ENCODE measurements at regions not wholly inside any gene's neighbourhood (a gene's known extent, or its start where the extent isn't known, plus 50 kb on each side); places are given as distances from the start of the nearest gene placed in this dataset.
A peak's percentile ranks its signal among the peaks of the same experiment; 100 is the strongest.
"Not testable (repeated sequence)": the region's sequence is repeated elsewhere in the genome, so short reads cannot be mapped to it uniquely, and the experiment has no call there.

DNA sequence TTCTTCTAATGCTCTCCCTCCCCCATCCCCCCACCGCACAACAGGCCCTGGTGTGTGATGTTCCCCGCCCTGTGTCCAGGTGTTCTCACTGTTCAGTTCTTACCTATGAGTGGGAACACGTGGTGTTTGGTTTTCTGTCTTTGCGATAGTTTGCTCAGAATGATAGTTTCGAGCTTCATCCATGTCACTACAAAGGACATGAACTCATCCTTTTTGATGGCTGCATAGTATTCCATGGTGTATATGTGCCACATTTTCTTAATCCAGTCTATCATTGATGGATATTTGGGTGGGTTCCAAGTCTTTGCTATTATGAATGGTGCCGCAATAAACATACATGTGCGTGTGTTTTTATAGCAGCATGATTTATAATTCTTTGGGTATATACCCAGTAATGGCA is 1005.5 kb upstream of the CDH10 start:
- ATAC-seq; H3K27me3 ChIP-seq (ENCODE audit: control insufficient read depth, insufficient read depth); H3K4me3 ChIP-seq (ENCODE audit: low read length); intact Hi-C loops (cut with DNase I); H3K9me3 ChIP-seq (ENCODE audit: control insufficient read depth, low read length); H3K27ac ChIP-seq (ENCODE audit: low read length); H3K4me1 ChIP-seq (ENCODE audit: control insufficient read depth, insufficient read depth, low read length); DNase-seq: not testable (repeated sequence)
- 89% methylated on average over 7 of the region's 7 CpGs for WGBS

DNA sequence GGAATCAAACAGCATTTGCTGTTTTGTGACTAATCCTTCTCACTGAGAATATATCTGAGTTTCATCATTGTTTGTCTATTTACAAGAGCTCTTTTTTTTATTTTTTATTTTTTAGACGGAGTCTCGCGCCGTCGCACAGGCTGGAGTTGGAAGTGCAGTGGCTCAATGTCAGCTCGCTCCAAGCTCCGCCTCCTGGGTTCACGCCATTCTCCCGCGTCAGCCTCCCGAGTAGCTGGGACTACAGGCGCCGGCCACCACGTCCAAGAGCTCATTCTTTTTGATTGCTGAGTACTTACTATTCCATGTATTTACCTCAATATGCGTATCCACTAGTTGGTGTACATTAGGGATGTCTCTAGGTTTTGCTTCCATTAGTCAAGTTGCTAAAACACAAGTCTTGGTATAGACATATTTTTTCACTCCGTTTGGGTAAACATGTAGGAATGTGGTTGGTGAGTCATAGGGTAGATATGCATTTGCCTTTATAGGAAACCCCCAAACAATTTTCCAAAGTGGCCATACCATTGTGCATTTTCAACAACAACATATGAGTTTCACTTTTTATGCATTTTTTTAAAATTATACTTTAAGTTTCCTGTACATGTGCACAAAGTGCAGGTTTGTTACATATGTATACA is 1005.0 kb upstream of the CDH10 start:
- no peaks in the 10 kb centered on the region for H3K27me3 ChIP-seq (ENCODE audit: control insufficient read depth, insufficient read depth)
- no peaks in the 10 kb centered on the region for H3K9me3 ChIP-seq (ENCODE audit: control insufficient read depth, low read length)
- no peaks in the 10 kb centered on the region for H3K4me1 ChIP-seq (ENCODE audit: control insufficient read depth, insufficient read depth, low read length)
- intact Hi-C loops (cut with DNase I): no loop called here
- H3K27ac ChIP-seq (ENCODE audit: low read length): no peak overlapping the region
- DNase-seq: no peak
- H3K4me3 ChIP-seq (ENCODE audit: low read length): no peak overlapping the region
- 96% methylated on average over 16 of the region's 16 CpGs for WGBS
- no peak for ATAC-seq

DNA sequence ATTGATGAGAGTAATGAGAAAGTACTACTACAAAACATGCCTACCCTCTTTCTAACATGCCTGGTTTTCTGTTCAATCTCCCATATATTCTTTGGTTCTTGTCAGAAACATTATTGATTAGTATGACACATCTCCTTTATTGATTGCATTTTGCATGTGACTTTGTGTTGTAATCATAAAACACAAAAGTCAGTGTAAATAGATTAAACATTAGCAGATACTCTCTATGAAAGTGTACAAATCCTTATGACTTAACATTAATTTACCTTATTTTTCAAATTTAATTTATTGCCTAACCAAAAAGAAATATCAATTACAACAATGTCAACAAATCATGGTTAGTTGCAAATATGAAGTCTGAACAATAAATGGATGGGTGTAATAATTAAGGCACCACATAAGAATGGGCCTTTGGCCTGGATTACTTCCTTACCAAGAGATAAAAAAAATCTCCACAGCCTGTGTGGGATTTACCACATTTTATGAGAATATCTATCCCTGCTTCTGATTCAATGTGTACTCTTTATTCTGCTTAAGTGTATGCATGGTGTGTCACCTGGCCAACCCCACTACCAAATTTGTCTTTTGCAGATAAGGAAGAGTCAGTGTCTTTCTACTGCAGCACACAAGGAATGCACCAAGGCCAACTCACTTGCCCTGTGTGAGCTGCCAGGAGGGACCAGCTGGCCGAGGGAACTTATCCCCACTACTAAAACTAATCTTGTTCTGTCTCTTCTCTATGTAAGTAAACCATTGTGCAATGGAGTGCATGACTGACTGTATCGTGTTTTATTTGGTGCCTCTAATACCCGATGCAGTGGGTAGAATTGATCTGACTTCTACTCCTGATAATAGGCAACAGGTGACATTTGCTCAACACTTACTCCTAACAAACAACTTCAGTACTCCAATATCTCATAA is 1001.9 kb upstream of the CDH10 start:
- H3K27me3 ChIP-seq (ENCODE audit: control insufficient read depth, insufficient read depth): no peaks in the 10 kb centered on the region
- DNase-seq: peak in 1 of 3 donors; percentile 9
- H3K9me3 ChIP-seq (ENCODE audit: control insufficient read depth, low read length): no peaks in the 10 kb centered on the region
- no peak overlapping the region for H3K4me3 ChIP-seq (ENCODE audit: low read length)
- ATAC-seq: no peak
- 77% methylated on average over 3 of the region's 3 CpGs for WGBS
- intact Hi-C loops (cut with DNase I): no loop called here
- no peak overlapping the region for H3K27ac ChIP-seq (ENCODE audit: low read length)
- no peaks in the 10 kb centered on the region for H3K4me1 ChIP-seq (ENCODE audit: control insufficient read depth, insufficient read depth, low read length)

DNA sequence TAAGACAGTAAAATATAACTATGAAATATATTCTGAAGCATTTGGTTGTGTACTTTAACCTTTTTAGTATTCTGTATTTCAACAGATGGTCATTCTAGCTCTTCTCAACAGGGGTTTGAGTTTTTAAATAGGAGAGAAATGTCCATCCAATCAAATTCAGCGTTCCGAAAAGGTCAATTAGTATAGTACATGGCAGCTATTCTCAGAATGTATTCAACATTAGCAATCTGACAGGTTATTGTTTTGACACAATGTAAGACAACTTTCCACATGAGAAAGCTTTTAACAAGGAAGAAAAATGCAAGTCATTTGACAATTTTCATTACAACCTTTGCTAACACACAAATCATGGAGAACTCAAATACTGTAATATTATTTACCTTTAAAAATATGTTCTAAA is 996.3 kb upstream of the CDH10 start:
- Histone ChIP-seq H3K9me3 (ENCODE audit: control insufficient read depth, low read length) (peaks cover 1% of the 10 kb centered on the region), H3K4me3 (ENCODE audit: low read length) (no peak overlapping the region), H3K27ac (ENCODE audit: low read length) (no peak overlapping the region), H3K27me3 (ENCODE audit: control insufficient read depth, insufficient read depth) (no peaks in the 10 kb centered on the region), H3K4me1 (ENCODE audit: control insufficient read depth, insufficient read depth, low read length) (no peaks in the 10 kb centered on the region)
- 87% methylated on average over 2 of the region's 2 CpGs for WGBS
- ATAC-seq: no peak
- intact Hi-C loops (cut with DNase I): no loop called here
- DNase-seq: no peak

DNA sequence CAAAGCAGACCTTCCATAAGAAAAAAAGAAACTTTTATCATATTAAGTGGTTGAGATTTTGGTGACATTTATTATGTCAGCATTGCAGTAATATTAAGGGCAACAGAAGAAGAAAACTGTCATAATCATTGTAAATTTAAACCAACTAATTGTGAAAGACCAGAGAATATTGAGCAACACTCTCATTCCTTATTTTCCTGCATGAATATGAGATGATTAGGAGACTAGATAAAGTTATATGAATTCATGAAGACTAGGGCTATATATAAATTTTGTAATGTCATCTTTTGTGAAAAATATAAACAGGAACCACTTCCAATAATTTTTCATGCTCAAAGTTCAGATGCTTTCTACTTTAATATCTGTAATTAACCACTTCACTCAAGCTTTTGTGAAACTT is 974.5 kb upstream of the CDH10 start:
- no peak for DNase-seq

DNA sequence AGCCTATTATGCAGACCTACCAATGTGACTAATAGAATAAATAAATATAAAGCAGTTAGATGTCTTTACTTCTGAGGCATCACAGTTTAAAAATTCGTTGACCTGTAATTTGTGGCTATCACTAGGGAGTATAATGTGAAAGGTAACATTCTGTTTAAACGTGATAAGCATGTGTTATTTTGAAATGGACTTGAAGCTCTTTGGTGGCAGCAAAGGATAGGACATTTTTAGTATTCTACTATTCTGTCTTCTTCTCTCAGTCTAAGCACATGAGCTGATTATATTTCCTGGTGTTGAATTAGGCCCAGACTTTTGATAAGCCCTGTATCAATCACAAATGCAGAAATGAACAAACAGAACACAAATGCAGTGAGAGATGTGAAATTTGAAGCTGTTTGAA is 974.0 kb upstream of the CDH10 start:
- Histone ChIP-seq H3K4me1 (ENCODE audit: control insufficient read depth, insufficient read depth, low read length) (no peaks in the 10 kb centered on the region), H3K27me3 (ENCODE audit: control insufficient read depth, insufficient read depth) (no peaks in the 10 kb centered on the region), H3K9me3 (ENCODE audit: control insufficient read depth, low read length) (peaks cover 3% of the 10 kb centered on the region), H3K27ac (ENCODE audit: low read length) (no peak overlapping the region), H3K4me3 (ENCODE audit: low read length) (no peak overlapping the region)
- ATAC-seq (no peak), DNase-seq (no peak)
- WGBS: 41% methylated on average over 2 of the region's 2 CpGs
- intact Hi-C loops (cut with DNase I): no loop called here

More for the DNA sequence above, 974.5 kb upstream of the CDH10 start:
- H3K4me3 ChIP-seq (ENCODE audit: low read length): no peak overlapping the region
- H3K27me3 ChIP-seq (ENCODE audit: control insufficient read depth, insufficient read depth): no peaks in the 10 kb centered on the region
- H3K4me1 ChIP-seq (ENCODE audit: control insufficient read depth, insufficient read depth, low read length): no peaks in the 10 kb centered on the region
- H3K27ac ChIP-seq (ENCODE audit: low read length): no peak overlapping the region
- peaks cover 3% of the 10 kb centered on the region for H3K9me3 ChIP-seq (ENCODE audit: control insufficient read depth, low read length)
- ATAC-seq: no peak
- intact Hi-C loops (cut with DNase I): no loop called here

DNA sequence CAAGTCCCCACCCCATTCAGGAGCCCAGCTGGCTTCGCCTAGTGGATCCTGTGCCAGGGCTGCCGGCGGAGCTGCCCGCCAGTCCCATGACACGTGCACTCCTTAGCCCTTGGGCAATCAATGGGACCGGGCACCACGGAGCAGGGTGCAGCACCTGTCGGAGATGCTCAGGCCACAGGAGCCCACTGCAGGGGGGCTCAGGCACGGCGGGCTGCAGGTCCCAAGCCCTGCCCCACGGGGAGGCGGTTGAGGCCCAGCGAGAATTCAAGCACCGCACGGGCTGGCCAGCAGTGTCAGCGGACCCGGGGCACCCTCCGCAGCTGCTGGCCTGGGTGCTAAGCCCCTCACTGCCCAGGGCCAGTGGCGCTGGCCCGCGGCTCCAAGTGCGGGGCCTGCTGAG is 969.7 kb upstream of the CDH10 start:
- ATAC-seq: no peak

DNA sequence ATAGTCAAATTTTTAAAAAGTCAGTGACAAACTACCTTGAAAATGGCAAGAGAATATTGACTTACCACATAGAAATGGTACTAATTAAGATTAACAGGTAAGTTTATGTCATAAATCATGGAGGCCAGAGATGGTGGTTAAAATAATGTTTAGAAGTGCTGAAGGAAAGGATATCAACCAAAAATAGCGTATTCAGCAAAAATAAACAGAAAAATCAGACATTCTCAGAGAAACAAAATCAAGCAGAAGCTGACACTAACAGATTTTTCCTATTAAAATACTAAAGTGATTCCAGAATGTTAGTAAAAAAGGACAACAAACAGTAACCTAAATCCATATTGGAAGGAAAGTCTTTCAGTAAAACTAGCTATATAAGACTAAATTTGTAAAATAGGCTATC is 959.9 kb upstream of the CDH10 start:
- DNase-seq: no peak
- no peak overlapping the region for H3K27ac ChIP-seq (ENCODE audit: low read length)
- no peaks in the 10 kb centered on the region for H3K4me1 ChIP-seq (ENCODE audit: control insufficient read depth, insufficient read depth, low read length)
- H3K27me3 ChIP-seq (ENCODE audit: control insufficient read depth, insufficient read depth): no peaks in the 10 kb centered on the region
- no peak overlapping the region for H3K4me3 ChIP-seq (ENCODE audit: low read length)
- 82% methylated on average over 1 of the region's 1 CpG for whole genome bisulfite sequencing
- intact Hi-C loops (cut with DNase I): no loop called here
- ATAC-seq: no peak
- H3K9me3 ChIP-seq (ENCODE audit: control insufficient read depth, low read length): peaks cover 4% of the 10 kb centered on the region

More for the DNA sequence above, 969.7 kb upstream of the CDH10 start:
- H3K4me3 ChIP-seq (ENCODE audit: low read length): no peak overlapping the region
- H3K9me3 ChIP-seq (ENCODE audit: control insufficient read depth, low read length): peaks cover 5% of the 10 kb centered on the region
- no peaks in the 10 kb centered on the region for H3K4me1 ChIP-seq (ENCODE audit: control insufficient read depth, insufficient read depth, low read length)
- intact Hi-C loops (cut with DNase I): no loop called here
- peak in 2 of 3 donors; percentile 26 to 44 for DNase-seq
- H3K27me3 ChIP-seq (ENCODE audit: control insufficient read depth, insufficient read depth): no peaks in the 10 kb centered on the region
- no peak overlapping the region for H3K27ac ChIP-seq (ENCODE audit: low read length)
- 93% methylated on average over 22 of the region's 22 CpGs for WGBS

DNA sequence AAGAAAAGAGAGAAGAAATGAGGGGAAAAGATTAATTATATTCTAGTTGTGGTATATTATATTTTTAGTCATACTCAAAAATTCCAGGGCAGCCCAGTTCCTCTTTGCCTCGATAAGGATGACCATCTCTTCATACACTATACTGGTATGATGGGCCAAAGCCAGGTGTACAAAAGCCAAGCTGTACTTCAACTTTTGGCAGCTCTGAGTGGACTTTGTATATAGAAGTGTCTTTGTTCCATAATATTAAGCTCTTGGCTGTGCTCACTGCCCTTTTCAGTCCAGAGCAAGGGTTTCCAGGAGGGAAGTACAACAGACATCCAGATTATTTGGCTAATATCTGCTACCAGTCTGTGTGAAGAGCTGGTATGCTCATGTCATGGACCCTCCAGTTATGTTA is 934.3 kb upstream of the CDH10 start:
- WGBS: 60% methylated on average over 1 of the region's 1 CpG
- intact Hi-C loops (cut with DNase I): no loop called here
- Histone ChIP-seq H3K9me3 (ENCODE audit: control insufficient read depth, low read length) (peaks cover 4% of the 10 kb centered on the region), H3K4me1 (ENCODE audit: control insufficient read depth, insufficient read depth, low read length) (no peaks in the 10 kb centered on the region), H3K27me3 (ENCODE audit: control insufficient read depth, insufficient read depth) (no peaks in the 10 kb centered on the region), H3K4me3 (ENCODE audit: low read length) (no peak overlapping the region), H3K27ac (ENCODE audit: low read length) (no peak overlapping the region)
- DNase-seq (no peak), ATAC-seq (no peak)

DNA sequence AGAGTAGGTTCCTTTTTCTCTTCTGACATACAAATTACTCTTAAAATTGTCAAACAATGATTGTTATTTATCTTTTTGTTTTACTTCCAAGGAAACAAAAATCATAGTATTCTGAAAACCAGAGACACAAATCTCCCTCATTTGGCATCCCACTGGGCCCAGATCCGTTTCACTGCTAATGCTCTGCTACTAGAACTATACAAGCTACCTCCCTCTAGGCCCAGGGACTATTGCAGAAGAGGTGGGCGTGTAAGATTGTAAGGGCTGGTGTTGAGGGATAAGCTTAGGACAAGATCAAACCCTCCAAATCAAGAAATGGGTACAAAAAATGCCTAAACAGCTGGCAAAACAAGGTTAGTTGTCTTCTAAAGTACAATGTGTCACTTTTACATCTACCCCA is 928.9 kb upstream of the CDH10 start:
- H3K27ac ChIP-seq (ENCODE audit: low read length): no peak overlapping the region
- peaks cover 6% of the 10 kb centered on the region for H3K9me3 ChIP-seq (ENCODE audit: control insufficient read depth, low read length)
- no peak overlapping the region for H3K4me3 ChIP-seq (ENCODE audit: low read length)
- ATAC-seq (no peak), DNase-seq (no peak)
- H3K27me3 ChIP-seq (ENCODE audit: control insufficient read depth, insufficient read depth): no peaks in the 10 kb centered on the region
- H3K4me1 ChIP-seq (ENCODE audit: control insufficient read depth, insufficient read depth, low read length): no peaks in the 10 kb centered on the region
- WGBS: 43% methylated on average over 2 of the region's 2 CpGs
- intact Hi-C loops (cut with DNase I): no loop called here

DNA sequence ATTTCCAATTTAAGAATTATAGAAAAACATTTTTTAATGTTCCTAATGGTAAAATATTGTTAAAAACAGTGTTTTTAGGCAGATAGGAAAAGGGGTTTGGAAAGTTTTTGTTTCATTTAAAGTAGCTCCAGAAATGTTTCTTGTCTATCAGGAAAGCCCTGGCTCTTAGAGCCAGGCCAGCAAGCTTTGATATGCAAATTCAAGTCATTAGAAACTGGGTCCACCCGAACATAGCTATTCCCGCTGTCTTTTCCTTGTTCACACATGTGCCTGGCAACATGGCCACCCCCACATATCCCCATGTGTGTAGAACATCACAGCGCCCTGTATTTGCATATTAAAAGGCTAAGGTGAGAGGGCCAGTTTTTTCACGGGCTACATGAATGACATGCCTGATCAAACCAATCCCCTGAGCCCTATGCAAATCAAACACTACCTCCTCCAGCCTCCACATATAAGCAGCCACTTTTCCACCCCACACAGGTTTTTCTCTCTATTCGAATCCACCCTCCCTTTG is 925.3 kb upstream of the CDH10 start:
- 73% methylated on average over 5 of the region's 5 CpGs for WGBS
- no peak for ATAC-seq

More for the DNA sequence above, 925.3 kb upstream of the CDH10 start:
- H3K27ac ChIP-seq (ENCODE audit: low read length): no peak overlapping the region
- no peaks in the 10 kb centered on the region for H3K27me3 ChIP-seq (ENCODE audit: control insufficient read depth, insufficient read depth)
- no peaks in the 10 kb centered on the region for H3K4me1 ChIP-seq (ENCODE audit: control insufficient read depth, insufficient read depth, low read length)
- no peak overlapping the region for H3K4me3 ChIP-seq (ENCODE audit: low read length)
- intact Hi-C loops (cut with DNase I): no loop called here
- peaks cover 6% of the 10 kb centered on the region for H3K9me3 ChIP-seq (ENCODE audit: control insufficient read depth, low read length)
- DNase-seq: no peak
